Neural progenitor cell (in vitro differentiated cells): ENCODE measurements at regions not wholly inside any gene's neighbourhood (a gene's known extent, or its start where the extent isn't known, plus 50 kb on each side); places are given as distances from the start of the nearest gene placed in this dataset.

Experiments
- DNase-seq: peaks from one replicate; pipeline ENCODE4 v3.0.0-alpha.2; 2016; ENCODE audit warnings: low spot score
- H2AFZ ChIP-seq: fragments of 200-600 bp; sonication (generic); replicated peaks from 2 replicates; pipeline ENCODE4 v1.6.1; 2016; ENCODE audit warnings: antibody characterized with exemption
- H3F3A ChIP-seq: fragments of 200-600 bp; sonication (generic); 2 replicates; pipeline ENCODE4 v1.6.1; 2016; ENCODE audit warnings: antibody characterized with exemption, low read depth
- H3K27ac ChIP-seq: fragments of 200-600 bp; sonication (generic); 2 replicates; pipeline ENCODE4 v1.5.1; 2016; ENCODE audit warnings: mild to moderate bottlenecking
- H3K27me3 ChIP-seq: fragments of 200-600 bp; sonication (generic); 2 replicates; pipeline ENCODE4 v1.6.1; 2016; ENCODE audit warnings: mild to moderate bottlenecking, moderate library complexity
- H3K36me3 ChIP-seq: fragments of 200-600 bp; sonication (generic); 2 replicates; pipeline ENCODE4 v1.5.1; 2016
- H3K4me1 ChIP-seq: fragments of 200-600 bp; sonication (generic); 2 replicates; pipeline ENCODE4 v1.6.1; 2016; ENCODE audit warnings: mixed run types
- H3K4me2 ChIP-seq: fragments of 200-600 bp; sonication (generic); 2 replicates; pipeline ENCODE4 v1.6.1; 2016
- H3K4me3 ChIP-seq: fragments of 200-600 bp; sonication (generic); 2 replicates; pipeline ENCODE4 v1.5.1; 2016
- H3K79me2 ChIP-seq: fragments of 200-600 bp; sonication (generic); 2 replicates; pipeline ENCODE4 v1.6.1; 2016; ENCODE audit warnings: low read depth
- H3K9ac ChIP-seq: fragments of 200-600 bp; sonication (generic); 2 replicates; pipeline ENCODE4 v1.6.1; 2016
- H3K9me3 ChIP-seq: fragments of 200-600 bp; sonication (generic); 2 replicates; pipeline ENCODE4 v1.5.1; 2016; ENCODE audit warnings: low read depth
- H4K20me1 ChIP-seq: fragments of 200-600 bp; sonication (generic); 2 replicates; pipeline ENCODE4 v1.6.1; 2016; ENCODE audit warnings: low read depth
- H3K27ac Mint-ChIP-seq: 3 replicates; pipeline ENCODE4 v1.8.0; 2021; ENCODE audit warnings: mixed read lengths
- H3K27me3 Mint-ChIP-seq: 2 replicates; pipeline ENCODE4 v1.8.0; 2022; ENCODE audit warnings: low read depth, mild to moderate bottlenecking, inconsistent platforms, moderate library complexity, mixed read lengths; ENCODE audit not compliant: insufficient read depth
- H3K36me3 Mint-ChIP-seq: 3 replicates; pipeline ENCODE4 v1.8.0; 2021; ENCODE audit warnings: mixed read lengths
- H3K4me1 Mint-ChIP-seq: 3 replicates; pipeline ENCODE4 v1.8.0; 2021; ENCODE audit warnings: mixed read lengths
- H3K4me3 Mint-ChIP-seq: 3 replicates; pipeline ENCODE4 v1.8.0; 2021; ENCODE audit warnings: mild to moderate bottlenecking, moderate library complexity, mixed read lengths
- H3K9me3 Mint-ChIP-seq: 3 replicates; pipeline ENCODE4 v1.8.0; 2020; ENCODE audit warnings: mixed read lengths
- EZH2 ChIP-seq: fragments of 200-600 bp; sonication (generic); IDR thresholded peaks from 2 replicates; pipeline ENCODE4 v1.6.1; 2017; ENCODE audit warnings: antibody characterized with exemption, mild to moderate bottlenecking, moderate library complexity
- EZH2phosphoT487 ChIP-seq: fragments of 200-600 bp; sonication (generic); IDR thresholded peaks from 2 replicates; pipeline ENCODE4 v1.6.1; 2017; ENCODE audit warnings: antibody characterized with exemption
- TF ChIP-seq, protein P1 (sequence below): fragments of 200-600 bp; sonication (generic); IDR thresholded peaks from 2 replicates; pipeline ENCODE4 v1.5.1; 2017; ENCODE audit warnings: antibody characterized with exemption, mild to moderate bottlenecking

DNA sequence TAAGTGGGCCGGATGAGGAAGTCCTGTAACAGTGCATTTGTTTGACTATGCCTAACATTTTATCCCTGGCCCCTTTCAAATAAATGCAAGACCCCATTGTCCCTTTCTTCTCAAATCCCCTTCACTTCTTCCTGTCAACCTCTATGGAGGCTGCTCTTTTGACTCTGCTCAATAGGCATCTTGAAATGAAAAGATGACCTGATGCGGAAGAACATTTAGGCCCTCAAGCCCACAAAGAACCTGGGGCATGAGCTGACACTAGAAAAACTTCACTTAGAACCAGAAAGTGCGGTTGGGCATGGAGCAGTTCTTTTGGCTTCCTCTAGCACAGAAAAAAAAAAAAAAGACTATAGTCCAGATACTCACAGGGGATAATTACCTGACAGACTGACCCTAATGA lies 1434.7 kb upstream of the WWC1 start:
- no peaks in the 10 kb centered on the region for H4K20me1 ChIP-seq
- H3K4me1 ChIP-seq, result peaks cover 21% of the 10 kb centered on the region
- H3K4me3 ChIP-seq, result no peak overlapping the region
- no peaks in the 10 kb centered on the region for H3K9me3 ChIP-seq
- no peaks in the 10 kb centered on the region for H3K27me3 ChIP-seq
- no peaks in the 10 kb centered on the region for H3K36me3 Mint-ChIP-seq
- H3K79me2 ChIP-seq, result no peaks in the 10 kb centered on the region
- H3K27me3 Mint-ChIP-seq, result peaks cover 3% of the 10 kb centered on the region
- peaks cover 16% of the 10 kb centered on the region for H3K4me1 Mint-ChIP-seq
- peak overlapping the region; percentile 1 for H3K27ac ChIP-seq
- H3K9ac ChIP-seq, result no peak overlapping the region
- peak; percentile 89 for DNase-seq
- H3K4me3 Mint-ChIP-seq, result no peak overlapping the region
- H3K9me3 Mint-ChIP-seq, result no peaks in the 10 kb centered on the region
- H3K36me3 ChIP-seq, result no peaks in the 10 kb centered on the region
- H3K27ac Mint-ChIP-seq, result peak overlapping the region; percentile 83
- peak overlapping the region; percentile 57 for H3K4me2 ChIP-seq
- no peak overlapping the region for H2AFZ ChIP-seq
- TF ChIP-seq EZH2 (no peak), EZH2phosphoT487 (peak; percentile 89)
- peaks cover 13% of the 10 kb centered on the region for H3F3A ChIP-seq

DNA sequence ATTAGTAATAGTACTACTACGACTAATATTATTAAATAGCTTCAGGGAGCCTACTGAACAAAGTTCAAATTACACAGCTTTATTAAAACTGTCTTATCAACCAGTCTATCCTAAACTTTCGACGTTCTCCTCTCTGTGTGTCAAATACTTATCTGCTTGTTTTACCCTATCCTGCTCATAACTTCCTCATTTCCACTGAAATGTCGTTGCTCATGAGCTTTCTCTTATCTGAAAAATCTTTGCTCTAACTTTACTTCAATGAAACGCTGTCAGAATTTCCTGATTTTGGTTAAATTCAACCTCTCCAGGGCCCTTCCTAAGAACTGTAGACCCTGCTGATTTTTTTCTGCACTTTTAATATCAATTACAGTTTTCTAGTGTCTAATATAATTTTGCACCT lies 1431.0 kb upstream of the WWC1 start:
- Histone ChIP-seq H3K9me3 (no peaks in the 10 kb centered on the region), H3K4me2 (no peak overlapping the region), H3K79me2 (no peaks in the 10 kb centered on the region), H3K9ac (no peak overlapping the region), H3K4me3 (no peak overlapping the region), H4K20me1 (no peaks in the 10 kb centered on the region), H3K27me3 (no peaks in the 10 kb centered on the region), H2AFZ (no peak overlapping the region), H3K27ac (no peak overlapping the region), H3K4me1 (peaks cover 30% of the 10 kb centered on the region), H3F3A (peaks cover 13% of the 10 kb centered on the region), H3K36me3 (no peaks in the 10 kb centered on the region)
- no peak for TF ChIP-seq EZH2phosphoT487
- TF ChIP-seq, protein P1, sequence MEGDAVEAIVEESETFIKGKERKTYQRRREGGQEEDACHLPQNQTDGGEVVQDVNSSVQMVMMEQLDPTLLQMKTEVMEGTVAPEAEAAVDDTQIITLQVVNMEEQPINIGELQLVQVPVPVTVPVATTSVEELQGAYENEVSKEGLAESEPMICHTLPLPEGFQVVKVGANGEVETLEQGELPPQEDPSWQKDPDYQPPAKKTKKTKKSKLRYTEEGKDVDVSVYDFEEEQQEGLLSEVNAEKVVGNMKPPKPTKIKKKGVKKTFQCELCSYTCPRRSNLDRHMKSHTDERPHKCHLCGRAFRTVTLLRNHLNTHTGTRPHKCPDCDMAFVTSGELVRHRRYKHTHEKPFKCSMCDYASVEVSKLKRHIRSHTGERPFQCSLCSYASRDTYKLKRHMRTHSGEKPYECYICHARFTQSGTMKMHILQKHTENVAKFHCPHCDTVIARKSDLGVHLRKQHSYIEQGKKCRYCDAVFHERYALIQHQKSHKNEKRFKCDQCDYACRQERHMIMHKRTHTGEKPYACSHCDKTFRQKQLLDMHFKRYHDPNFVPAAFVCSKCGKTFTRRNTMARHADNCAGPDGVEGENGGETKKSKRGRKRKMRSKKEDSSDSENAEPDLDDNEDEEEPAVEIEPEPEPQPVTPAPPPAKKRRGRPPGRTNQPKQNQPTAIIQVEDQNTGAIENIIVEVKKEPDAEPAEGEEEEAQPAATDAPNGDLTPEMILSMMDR, result no peak
- TF ChIP-seq EZH2, result no peak
- H3K27ac Mint-ChIP-seq, result no peak overlapping the region
- peaks cover 32% of the 10 kb centered on the region for H3K4me1 Mint-ChIP-seq
- H3K36me3 Mint-ChIP-seq, result no peaks in the 10 kb centered on the region
- no peak for DNase-seq
- peaks cover 3% of the 10 kb centered on the region for H3K27me3 Mint-ChIP-seq
- no peak overlapping the region for H3K4me3 Mint-ChIP-seq
- no peaks in the 10 kb centered on the region for H3K9me3 Mint-ChIP-seq

DNA sequence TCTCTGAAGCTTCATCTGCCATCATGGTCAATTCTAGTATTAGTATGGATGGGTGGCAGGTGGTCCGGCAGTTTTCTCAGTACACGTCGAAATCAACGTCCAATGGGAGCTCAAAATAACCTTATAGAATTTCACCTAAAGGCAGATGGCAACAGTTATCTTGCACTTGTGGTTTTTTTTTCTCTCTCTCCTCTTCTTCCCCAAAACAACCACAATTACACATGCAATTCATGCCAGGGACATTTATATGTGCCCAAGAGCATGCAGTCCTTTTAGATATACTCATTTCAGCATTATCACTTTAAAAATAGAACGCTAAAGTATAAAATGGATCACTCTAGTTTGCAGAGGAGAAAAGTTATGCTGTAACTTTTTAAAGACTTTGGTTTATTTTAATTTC lies 1428.9 kb upstream of the WWC1 start:
- no peaks in the 10 kb centered on the region for H3K27me3 ChIP-seq
- H3K4me3 ChIP-seq, result no peak overlapping the region
- H3K9ac ChIP-seq, result no peak overlapping the region
- Mint-ChIP-seq H3K4me3 (no peak overlapping the region), H3K27me3 (peaks cover 3% of the 10 kb centered on the region), H3K4me1 (peaks cover 22% of the 10 kb centered on the region), H3K9me3 (no peaks in the 10 kb centered on the region), H3K27ac (no peak overlapping the region), H3K36me3 (no peaks in the 10 kb centered on the region)
- H3K9me3 ChIP-seq, result no peaks in the 10 kb centered on the region
- DNase-seq, result no peak
- TF ChIP-seq, protein P1, result no peak
- TF ChIP-seq EZH2 (no peak), EZH2phosphoT487 (no peak)
- H3K79me2 ChIP-seq, result no peaks in the 10 kb centered on the region
- no peak overlapping the region for H3K27ac ChIP-seq
- no peak overlapping the region for H3K4me2 ChIP-seq
- H3F3A ChIP-seq, result peaks cover 1% of the 10 kb centered on the region
- no peaks in the 10 kb centered on the region for H4K20me1 ChIP-seq
- no peak overlapping the region for H2AFZ ChIP-seq
- no peaks in the 10 kb centered on the region for H3K36me3 ChIP-seq
- H3K4me1 ChIP-seq, result peaks cover 19% of the 10 kb centered on the region

DNA sequence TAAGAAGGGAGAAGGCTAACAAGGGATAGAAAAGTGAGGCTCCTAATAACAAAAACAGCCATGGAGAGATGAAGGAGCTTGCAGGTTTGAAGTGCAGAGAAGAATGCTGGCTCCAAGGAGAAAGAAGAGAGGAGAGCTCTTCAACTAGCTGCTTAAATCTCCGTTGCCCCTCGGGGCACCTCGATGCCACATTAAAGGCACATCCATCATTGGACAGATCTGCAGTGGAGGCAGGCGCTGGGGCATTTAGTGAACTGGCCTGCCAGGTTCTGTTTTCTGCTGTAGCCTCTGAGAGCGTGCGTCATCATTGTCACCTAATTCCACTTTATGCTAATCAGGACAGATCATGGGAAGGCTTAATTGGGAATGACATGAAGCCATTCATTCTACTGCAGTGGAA lies 1426.2 kb upstream of the WWC1 start:
- no peak overlapping the region for H3K4me3 ChIP-seq
- no peaks in the 10 kb centered on the region for H3K9me3 ChIP-seq
- no peaks in the 10 kb centered on the region for H3K36me3 ChIP-seq
- H3K4me1 ChIP-seq, result peaks cover 13% of the 10 kb centered on the region
- no peak overlapping the region for H3K9ac ChIP-seq
- H3K4me2 ChIP-seq, result peak overlapping the region; percentile 43
- H4K20me1 ChIP-seq, result no peaks in the 10 kb centered on the region
- H3K27me3 Mint-ChIP-seq, result peaks cover 5% of the 10 kb centered on the region
- no peaks in the 10 kb centered on the region for H3K27me3 ChIP-seq
- TF ChIP-seq EZH2, result no peak
- no peak for TF ChIP-seq EZH2phosphoT487
- TF ChIP-seq, protein P1, result no peak
- no peak overlapping the region for H3K27ac ChIP-seq
- no peaks in the 10 kb centered on the region for H3F3A ChIP-seq
- no peaks in the 10 kb centered on the region for H3K9me3 Mint-ChIP-seq
- peak; percentile 49 for DNase-seq
- H3K4me1 Mint-ChIP-seq, result peaks cover 16% of the 10 kb centered on the region
- no peaks in the 10 kb centered on the region for H3K36me3 Mint-ChIP-seq
- H3K79me2 ChIP-seq, result no peaks in the 10 kb centered on the region
- H3K4me3 Mint-ChIP-seq, result no peak overlapping the region
- H3K27ac Mint-ChIP-seq, result no peak overlapping the region
- peak overlapping the region; percentile 55 for H2AFZ ChIP-seq
